OCI-LY7 (cell line): ENCODE measurements at regions not wholly inside any gene's neighbourhood (a gene's known extent, or its start where the extent isn't known, plus 50 kb on each side); places are given as distances from the start of the nearest gene placed in this dataset.

ENCODE experiments used
- BruUV-seq: library from RNA; stranded (reverse); fragments of 400-500 nt; replicated peaks from 2 replicates; lab custom pipeline; 2021; lab: Mats Ljungman, UMichigan
- CTCF ChIA-PET: fragments of 300-600 bp; sonication (Branson Sonifier 250); formaldehyde crosslinking; loops from one replicate; lab custom pipeline; 2022; ENCODE audit warnings: antibody characterized with exemption; ENCODE audit not compliant: unreplicated experiment; lab: Charles Lee
- POLR2A ChIA-PET: fragments of 300-600 bp; sonication (Branson Sonifier 250); formaldehyde crosslinking; loops from one replicate; lab custom pipeline; 2022; ENCODE audit warnings: antibody characterized with exemption; lab: Charles Lee
- DNase-seq: peaks from one replicate; pipeline ENCODE4 v3.0.0-alpha.2; 2015; ENCODE audit warnings: low spot score
- H2AFZ ChIP-seq: fragments of 200-600 bp; sonication (generic), shearing (Covaris generic); 2 replicates; pipeline ENCODE4 v1.6.1; 2014; ENCODE audit warnings: mild to moderate bottlenecking, antibody characterized with exemption, low read length, moderate library complexity
- H3K27ac ChIP-seq: fragments of 200-600 bp; sonication (generic); 2 replicates; pipeline ENCODE4 v1.5.1; 2014; ENCODE audit warnings: mixed run types, low read depth, mild to moderate bottlenecking, moderate library complexity, low read length, inconsistent platforms; ENCODE audit not compliant: poor library complexity, severe bottlenecking
- H3K36me3 ChIP-seq: fragments of 200-600 bp; sonication (generic); 2 replicates; pipeline ENCODE4 v1.6.1; 2014; ENCODE audit warnings: mild to moderate bottlenecking, antibody characterized with exemption, low read length, moderate library complexity, mixed read lengths; ENCODE audit not compliant: insufficient read depth
- H3K4me1 ChIP-seq: fragments of 200-600 bp; sonication (generic); 2 replicates; pipeline ENCODE4 v1.5.1; 2014; ENCODE audit warnings: mild to moderate bottlenecking, low read length; ENCODE audit not compliant: insufficient read depth, poor library complexity, severe bottlenecking
- H3K4me2 ChIP-seq: fragments of 200-600 bp; sonication (generic); 2 replicates; pipeline ENCODE4 v1.6.1; 2014; ENCODE audit warnings: mild to moderate bottlenecking, low read length
- H3K4me3 ChIP-seq: fragments of 200-600 bp; sonication (generic); 2 replicates; pipeline ENCODE4 v1.5.1; 2014; ENCODE audit warnings: mild to moderate bottlenecking, low read depth, low read length; ENCODE audit not compliant: poor library complexity, severe bottlenecking
- H3K79me2 ChIP-seq: fragments of 200-600 bp; sonication (generic); 2 replicates; pipeline ENCODE4 v1.6.1; 2016; ENCODE audit warnings: low read depth, mild to moderate bottlenecking, low read length, moderate library complexity, mixed read lengths; ENCODE audit not compliant: insufficient read depth
- H3K9me2 ChIP-seq: fragments of 200-600 bp; sonication (generic); 2 replicates; pipeline ENCODE4 v1.6.1; 2016; ENCODE audit warnings: mild to moderate bottlenecking, low read length, mixed read lengths; ENCODE audit not compliant: insufficient read depth
- H3K9me3 ChIP-seq: fragments of 200-600 bp; sonication (generic); 2 replicates; pipeline ENCODE4 v1.6.1; 2014; ENCODE audit warnings: mild to moderate bottlenecking, mixed run types, low read length, mixed read lengths
- H4K20me1 ChIP-seq: fragments of 200-600 bp; sonication (generic); 2 replicates; pipeline ENCODE4 v1.6.1; 2014; ENCODE audit warnings: mild to moderate bottlenecking, antibody characterized with exemption, low read length, moderate library complexity, mixed read lengths; ENCODE audit not compliant: insufficient read depth
- EZH2phosphoT487 ChIP-seq: fragments of 200-600 bp; sonication (generic); IDR thresholded peaks from 2 replicates; pipeline ENCODE4 v1.6.1; 2018; ENCODE audit warnings: low read depth, borderline replicate concordance, mild to moderate bottlenecking, mixed run types, antibody characterized with exemption, low read length, moderate library complexity, mixed read lengths
- intact Hi-C: fragments of 100-400 bp; cut with micrococcal nuclease; formaldehyde crosslinking; loops from one replicate; pipeline ENCODE4 v1.10.0; 2022; ENCODE audit not compliant: unreplicated experiment
- TF ChIP-seq, protein P1 (sequence below): fragments of 200-600 bp; sonication (generic); conservative IDR thresholded peaks from 2 replicates; pipeline ENCODE4 v1.5.1; 2014; ENCODE audit warnings: mild to moderate bottlenecking, antibody characterized with exemption, low read length, moderate library complexity, mixed read lengths

- intact Hi-C loops = no loop called here
- Histone ChIP-seq H4K20me1 (no peaks in the 10 kb centered on the region), H3K27ac (no peak overlapping the region), H3K4me3 (no peak overlapping the region), H3K4me1 (no peaks in the 10 kb centered on the region), H2AFZ (no peak overlapping the region), H3K9me2 (no peaks in the 10 kb centered on the region), H3K4me2 (no peak overlapping the region), H3K9me3 (no peaks in the 10 kb centered on the region), H3K79me2 (no peaks in the 10 kb centered on the region), H3K36me3 (no peaks in the 10 kb centered on the region)
- no peak for DNase-seq
- ChIA-PET POLR2A (interaction anchor here (0.7 kb wide), 2 partner anchors 170 to 591 kb away, joined by 3 to 4 read pairs; no protein-coding TSS in a partner anchor), CTCF (no interaction called here)
- no TSS peak for BruUV-seq
- TF ChIP-seq EZH2phosphoT487 = no peak
- TF ChIP-seq, protein P1, sequence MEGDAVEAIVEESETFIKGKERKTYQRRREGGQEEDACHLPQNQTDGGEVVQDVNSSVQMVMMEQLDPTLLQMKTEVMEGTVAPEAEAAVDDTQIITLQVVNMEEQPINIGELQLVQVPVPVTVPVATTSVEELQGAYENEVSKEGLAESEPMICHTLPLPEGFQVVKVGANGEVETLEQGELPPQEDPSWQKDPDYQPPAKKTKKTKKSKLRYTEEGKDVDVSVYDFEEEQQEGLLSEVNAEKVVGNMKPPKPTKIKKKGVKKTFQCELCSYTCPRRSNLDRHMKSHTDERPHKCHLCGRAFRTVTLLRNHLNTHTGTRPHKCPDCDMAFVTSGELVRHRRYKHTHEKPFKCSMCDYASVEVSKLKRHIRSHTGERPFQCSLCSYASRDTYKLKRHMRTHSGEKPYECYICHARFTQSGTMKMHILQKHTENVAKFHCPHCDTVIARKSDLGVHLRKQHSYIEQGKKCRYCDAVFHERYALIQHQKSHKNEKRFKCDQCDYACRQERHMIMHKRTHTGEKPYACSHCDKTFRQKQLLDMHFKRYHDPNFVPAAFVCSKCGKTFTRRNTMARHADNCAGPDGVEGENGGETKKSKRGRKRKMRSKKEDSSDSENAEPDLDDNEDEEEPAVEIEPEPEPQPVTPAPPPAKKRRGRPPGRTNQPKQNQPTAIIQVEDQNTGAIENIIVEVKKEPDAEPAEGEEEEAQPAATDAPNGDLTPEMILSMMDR = no peak
Measured at GRCh38 chr3:145133281-145133680, 1027.7 kb downstream of the PLOD2 start.

- H3K4me1 ChIP-seq = no peaks in the 10 kb centered on the region
- ChIA-PET POLR2A (interaction anchor here (0.7 kb wide), 1 partner anchor 106 kb away, joined by 3 read pairs; no protein-coding TSS in a partner anchor), CTCF (no interaction called here)
- no TSS peak for BruUV-seq
- no peaks in the 10 kb centered on the region for H4K20me1 ChIP-seq
- TF ChIP-seq, protein P1 = no peak
- no peak for TF ChIP-seq EZH2phosphoT487
- no peak overlapping the region for H2AFZ ChIP-seq
- H3K27ac ChIP-seq = no peak overlapping the region
- H3K79me2 ChIP-seq = no peaks in the 10 kb centered on the region
- intact Hi-C loops = no loop called here
- H3K9me2 ChIP-seq = no peaks in the 10 kb centered on the region
- no peak overlapping the region for H3K4me3 ChIP-seq
- DNase-seq = no peak
- no peak overlapping the region for H3K4me2 ChIP-seq
- no peaks in the 10 kb centered on the region for H3K36me3 ChIP-seq
- no peaks in the 10 kb centered on the region for H3K9me3 ChIP-seq
Measured at GRCh38 chr3:145134738-145135137, 1026.2 kb downstream of the PLOD2 start.

DNA sequence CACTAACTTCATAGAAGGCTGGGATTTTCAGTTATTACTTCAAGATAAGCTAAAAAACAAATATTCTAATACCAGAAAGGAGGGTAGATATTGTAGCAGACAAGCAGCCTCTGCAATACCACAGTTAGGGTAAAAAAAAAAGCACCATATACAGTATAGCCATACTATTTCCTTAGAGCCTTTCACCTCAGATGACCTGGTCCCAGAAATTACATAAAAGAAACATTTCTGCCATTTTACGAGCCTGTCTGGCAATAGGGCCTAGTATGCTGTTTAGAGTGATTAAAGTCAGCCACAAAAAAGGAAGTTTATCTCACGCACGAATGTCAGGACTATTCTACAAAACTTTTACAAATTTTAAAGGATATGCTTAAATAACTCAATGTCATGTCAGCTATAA is 1016.6 kb downstream of the PLOD2 start:
- Histone ChIP-seq H4K20me1 (no peaks in the 10 kb centered on the region), H3K4me2 (no peak overlapping the region), H3K79me2 (no peaks in the 10 kb centered on the region), H3K9me3 (no peaks in the 10 kb centered on the region), H3K4me1 (no peaks in the 10 kb centered on the region), H2AFZ (no peak overlapping the region), H3K9me2 (no peaks in the 10 kb centered on the region), H3K36me3 (no peaks in the 10 kb centered on the region), H3K4me3 (no peak overlapping the region), H3K27ac (no peak overlapping the region)
- intact Hi-C loops = no loop called here
- TF ChIP-seq, protein P1 = no peak
- no peak for TF ChIP-seq EZH2phosphoT487
- no peak for DNase-seq
- ChIA-PET POLR2A (no interaction called here), CTCF (no interaction called here)
- no TSS peak for BruUV-seq
